ENCODE measurements at regions not wholly inside any gene's neighbourhood (a gene's known extent, or its start where the extent isn't known, plus 50 kb on each side); places are given as distances from the start of the nearest gene placed in this dataset.

DNA sequence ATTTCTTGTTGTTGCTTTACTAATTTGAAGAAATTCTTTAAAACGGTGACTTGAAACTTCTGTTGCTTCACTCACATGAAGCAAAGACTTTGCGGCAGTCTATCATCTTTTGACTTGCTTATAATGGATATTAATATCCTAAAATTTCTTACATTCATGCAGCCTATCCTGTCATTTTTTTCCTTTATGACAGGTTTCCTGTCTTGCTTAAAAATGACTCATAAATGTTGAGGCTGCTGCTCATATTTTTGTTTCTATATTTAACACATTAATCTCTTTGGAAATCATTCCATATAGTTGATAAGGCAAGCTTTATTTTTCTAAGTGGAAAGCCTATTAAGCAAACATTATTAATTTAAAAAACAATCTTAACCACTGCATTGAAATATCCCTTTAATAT is 176.6 kb upstream of the GALNTL6 start:
- DNase-seq (ENCODE audit: low read depth in 2 of 2) = no peak

DNA sequence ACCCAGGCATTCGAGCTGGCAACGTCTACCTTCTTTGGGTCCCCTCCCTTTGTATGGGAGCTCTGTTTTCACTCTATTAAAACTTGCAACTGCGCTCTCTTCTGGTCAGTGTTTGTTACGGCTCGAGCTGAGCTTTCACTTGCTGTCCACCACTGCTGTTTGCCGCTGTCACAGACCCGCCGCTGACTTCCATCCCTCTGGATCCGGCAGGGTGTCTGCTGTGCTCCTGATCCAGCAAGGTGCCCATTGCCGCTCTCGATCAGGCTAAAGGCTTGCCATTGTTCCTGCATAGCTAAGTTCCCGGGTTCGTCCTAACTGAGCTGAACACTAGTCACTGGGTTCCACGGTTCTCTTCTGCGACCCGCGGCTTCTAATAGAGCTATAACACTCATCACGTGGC is 183.5 kb upstream of the GALNTL6 start:
- DNase-seq (ENCODE audit: low read depth in 2 of 2) = no peak

DNA sequence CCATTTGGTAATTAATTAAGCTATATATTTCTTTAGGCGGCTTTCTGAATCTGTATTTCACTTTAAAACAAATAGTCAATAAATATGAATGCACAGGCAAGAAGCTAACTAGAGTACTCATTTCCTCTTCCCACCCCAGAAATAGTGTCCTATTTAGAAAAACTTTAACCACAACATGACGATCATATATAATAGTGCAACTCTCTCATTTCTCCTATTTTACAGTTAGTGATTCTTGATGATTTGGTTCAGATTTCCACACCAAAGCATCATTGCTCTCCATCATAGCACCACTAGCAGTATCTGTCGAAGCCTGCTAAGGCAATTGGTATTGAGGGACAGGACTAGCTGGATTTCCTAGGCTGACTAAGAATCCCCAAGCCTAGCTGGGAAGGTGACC is 184.0 kb upstream of the GALNTL6 start:
- DNase-seq (ENCODE audit: low read depth in 2 of 2) = no peak

DNA sequence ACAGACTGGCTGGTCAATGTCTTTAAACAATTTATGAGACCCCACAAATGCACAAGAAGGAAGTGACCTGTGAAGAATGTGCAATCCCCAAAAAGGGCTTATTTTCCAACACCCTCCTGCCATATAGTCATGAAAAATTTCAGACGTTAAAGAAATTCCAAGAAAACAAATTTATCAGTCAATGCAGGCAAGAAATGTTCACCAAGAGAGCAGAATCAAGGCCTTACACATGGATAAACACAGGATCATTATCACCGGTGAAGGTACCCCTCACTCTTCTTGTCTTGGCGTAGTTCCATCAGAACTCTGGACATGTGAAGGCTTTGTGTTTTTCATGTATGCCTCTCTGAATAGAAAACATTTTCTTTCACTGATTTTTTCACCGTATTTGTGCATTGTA is 186.7 kb upstream of the GALNTL6 start:
- no peak for DNase-seq (ENCODE audit: low read depth in 2 of 2)

DNA sequence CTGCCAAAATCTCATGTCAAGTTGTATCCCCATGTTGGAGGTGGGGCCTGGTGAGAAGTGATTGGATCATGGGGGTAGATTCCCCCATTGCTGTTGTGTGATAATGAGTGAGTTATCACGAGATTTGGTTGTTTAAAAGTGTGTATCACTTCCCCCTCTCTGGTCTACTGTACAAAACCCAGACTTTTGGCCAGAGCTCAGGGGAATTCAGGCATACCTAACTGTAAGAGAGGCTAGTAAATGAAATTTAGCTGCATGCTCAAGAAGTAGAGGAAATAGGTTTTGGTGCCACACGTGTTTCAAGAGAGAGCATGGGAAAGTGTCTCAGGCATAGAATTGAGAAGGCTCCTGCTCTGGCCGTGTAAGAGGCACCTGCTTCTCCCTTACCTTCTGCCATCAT is 190.5 kb upstream of the GALNTL6 start:
- no peak for DNase-seq (ENCODE audit: low read depth in 2 of 2)

DNA sequence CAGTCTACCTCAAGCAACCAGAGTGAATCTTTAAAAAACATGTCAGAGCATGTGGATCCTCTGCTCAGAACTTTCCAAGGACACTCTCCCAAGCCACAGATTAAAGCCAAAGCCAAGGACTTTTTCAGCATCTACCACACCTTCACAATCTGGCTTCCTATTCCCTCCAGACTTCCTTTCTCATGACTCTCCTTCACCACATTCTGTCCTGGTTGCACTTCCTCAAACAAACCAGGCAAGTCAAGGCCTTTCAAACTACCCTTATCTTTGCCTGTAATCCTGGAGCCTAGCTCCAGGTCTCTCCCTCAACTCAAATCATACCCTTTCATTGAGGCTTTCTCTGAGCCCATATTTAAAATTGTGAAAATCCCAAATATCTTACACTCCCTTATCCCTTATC is 191.6 kb upstream of the GALNTL6 start:
- DNase-seq (ENCODE audit: low read depth in 2 of 2) = no peak

DNA sequence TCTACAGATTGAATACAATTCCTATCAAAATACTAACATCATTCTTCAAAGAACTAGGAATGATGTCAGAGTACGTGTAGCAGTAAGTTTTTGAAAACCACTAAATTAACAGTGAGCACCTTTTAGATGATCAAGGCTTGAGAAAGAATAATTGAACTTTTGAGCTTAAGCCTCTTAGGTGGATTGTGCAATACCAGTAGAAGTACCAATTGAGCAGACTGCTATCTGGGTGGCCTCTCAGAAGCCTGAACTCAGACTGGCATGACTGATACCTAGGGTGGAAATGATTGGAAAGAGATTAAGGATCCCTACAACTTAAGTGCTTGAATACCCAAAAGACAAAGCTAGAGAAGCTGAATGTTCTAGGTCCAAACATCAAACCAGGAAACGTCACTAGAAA is 200.3 kb upstream of the GALNTL6 start:
- no peak for DNase-seq (ENCODE audit: low read depth in 2 of 2)

DNA sequence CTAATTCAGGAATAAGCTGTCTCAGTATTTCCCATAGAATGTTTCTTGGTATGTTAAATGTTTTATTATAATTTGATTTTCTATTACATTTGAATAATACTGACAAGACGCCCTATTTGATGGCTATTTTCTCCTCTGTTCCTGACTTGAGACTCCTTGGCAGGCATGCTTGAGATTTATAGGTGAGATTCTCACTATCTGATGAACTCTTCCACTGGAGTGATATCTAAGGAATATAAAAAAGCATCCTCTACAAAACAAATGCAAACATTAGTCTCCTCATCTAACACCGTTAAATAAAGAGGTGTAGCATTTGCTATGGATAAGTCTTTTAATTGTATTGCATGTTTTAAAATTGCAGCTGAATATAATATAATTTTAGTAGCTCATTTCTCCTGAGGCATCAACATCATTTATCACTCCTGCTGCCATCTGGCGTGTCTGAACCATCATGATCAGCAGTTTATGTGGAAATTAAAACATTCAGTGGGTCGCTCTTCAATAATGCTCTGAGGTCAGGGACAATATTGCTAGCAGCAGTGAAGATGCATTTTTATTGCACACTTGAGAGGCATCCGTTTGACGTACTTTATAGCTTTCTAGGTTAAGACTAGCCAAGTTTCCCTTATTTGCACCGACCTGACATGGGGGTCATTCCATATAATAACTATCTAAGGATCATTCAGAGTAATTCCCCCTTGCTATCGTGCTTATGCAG is 210.4 kb upstream of the GALNTL6 start:
- DNase-seq (ENCODE audit: low read depth in 2 of 2) = no peak

DNA sequence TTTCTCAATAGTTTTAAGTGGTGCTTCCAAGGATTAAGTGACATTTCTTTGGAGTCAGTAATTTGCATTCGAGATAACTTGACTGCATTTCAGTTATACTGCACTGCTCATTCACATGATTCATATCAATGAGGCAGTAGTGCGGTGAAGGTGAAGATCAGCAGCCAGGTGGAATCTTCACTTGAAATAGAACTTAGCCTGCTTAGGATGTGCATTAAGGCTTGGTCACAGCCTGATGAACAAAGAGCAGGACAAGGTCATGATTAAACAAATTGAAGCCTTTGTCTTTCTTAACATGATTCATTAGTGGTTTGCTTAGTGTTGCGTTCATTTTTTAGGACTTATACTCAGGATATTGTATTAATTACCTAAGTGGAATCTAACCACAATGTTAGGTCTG is 212.1 kb upstream of the GALNTL6 start:
- no peak for DNase-seq (ENCODE audit: low read depth in 2 of 2)

DNA sequence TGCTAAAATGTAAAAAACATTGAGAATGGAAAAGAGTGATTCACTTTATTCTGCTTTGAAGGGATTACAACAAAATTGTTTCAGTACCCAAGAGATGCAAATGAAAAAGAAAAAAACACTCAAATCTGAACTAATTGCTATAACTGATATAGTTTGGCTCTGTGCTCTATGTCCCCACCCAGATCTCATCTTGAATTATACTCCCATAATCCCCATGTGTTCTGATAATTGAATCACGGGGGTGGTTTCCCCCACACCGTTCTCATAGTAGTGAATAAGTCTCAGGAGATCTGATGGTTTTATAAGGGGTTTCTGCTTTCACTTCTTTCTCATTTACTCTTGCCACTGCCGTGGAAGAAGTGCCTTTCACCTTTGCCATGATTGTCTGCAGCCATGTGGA is 213.6 kb upstream of the GALNTL6 start:
- DNase-seq (ENCODE audit: low read depth in 2 of 2) = no peak

DNA sequence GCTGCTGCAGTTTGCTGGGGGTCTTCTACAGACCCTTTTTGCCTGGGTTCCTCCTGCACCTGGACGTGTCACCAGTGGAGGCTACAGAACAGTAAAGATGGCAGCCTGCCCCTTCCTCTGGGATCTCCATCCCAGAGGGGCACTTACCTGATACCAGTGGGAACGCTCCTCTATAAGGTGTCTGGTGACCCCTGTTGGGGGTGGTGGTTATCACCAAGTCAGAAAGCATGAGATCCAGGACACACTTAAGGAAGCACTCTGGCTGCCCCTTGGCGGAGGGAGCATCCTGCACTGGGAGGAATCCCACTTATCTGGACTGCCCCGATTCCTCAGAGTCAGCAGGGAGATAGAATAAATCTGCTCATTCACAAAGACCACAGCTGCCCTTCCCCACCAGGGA is 218.9 kb upstream of the GALNTL6 start:
- DNase-seq (ENCODE audit: low read depth in 2 of 2) = no peak

DNA sequence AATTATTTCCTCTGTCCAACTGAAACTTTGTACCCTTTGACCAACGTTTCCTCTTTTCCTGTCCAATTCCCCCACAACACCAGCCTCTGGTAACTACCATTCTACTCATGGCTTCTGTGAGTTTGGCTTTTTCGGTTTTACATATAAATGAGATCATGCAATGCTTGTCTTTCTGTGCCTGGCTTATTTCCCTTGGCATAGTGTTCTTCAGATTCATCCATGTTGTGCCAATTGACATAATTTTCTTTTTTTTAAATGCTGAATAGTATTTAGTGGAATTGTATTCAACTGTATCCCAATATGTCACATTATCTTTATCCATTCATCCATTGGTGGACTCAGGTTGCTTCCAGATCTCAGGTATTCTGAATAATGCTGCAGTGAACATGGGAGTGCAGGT is 222.5 kb upstream of the GALNTL6 start:
- no peak for DNase-seq (ENCODE audit: low read depth in 2 of 2)

DNA sequence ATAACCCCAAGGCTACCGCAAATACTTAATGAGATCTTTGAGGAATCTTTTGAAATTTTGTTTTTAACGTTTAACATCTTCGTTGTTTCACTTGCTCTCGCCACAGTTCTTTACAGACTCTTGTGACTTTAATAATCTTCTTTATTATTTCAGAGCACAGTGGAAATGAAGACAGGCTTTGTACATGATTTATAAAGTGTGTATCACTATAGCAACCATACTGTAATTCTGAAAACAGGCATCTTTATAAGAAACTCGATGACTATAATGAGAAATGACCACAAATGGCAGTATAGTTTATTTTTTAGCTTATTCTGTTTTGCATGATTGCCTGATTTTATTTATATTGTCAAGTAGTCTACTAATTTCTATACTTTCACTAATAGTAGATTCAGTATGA is 224.4 kb upstream of the GALNTL6 start:
- no peak for DNase-seq (ENCODE audit: low read depth in 2 of 2)

DNA sequence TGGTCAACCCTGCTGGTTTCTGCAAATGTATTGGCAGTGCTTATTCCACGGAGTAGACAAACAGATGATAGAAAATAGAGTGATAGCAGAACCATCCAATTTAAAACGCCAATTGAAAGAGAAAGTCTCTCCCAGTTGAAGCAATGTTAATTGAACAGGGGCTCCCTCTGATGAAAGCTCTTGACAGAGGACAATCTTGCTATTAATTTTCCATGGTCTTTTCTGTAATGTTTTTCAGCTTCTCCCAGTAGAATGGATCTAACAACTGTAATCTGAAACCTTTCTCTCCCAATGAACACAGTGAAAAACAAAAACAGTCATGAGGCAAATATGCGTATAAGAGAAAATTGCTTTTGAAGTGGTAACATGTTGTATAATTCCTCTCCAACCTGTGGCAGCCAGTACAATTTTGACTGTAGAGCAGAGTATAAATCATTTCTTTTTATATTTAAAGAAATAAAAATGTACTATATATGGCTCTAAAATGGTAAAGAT is 225.1 kb upstream of the GALNTL6 start:
- DNase-seq (ENCODE audit: low read depth in 2 of 2) = no peak

DNA sequence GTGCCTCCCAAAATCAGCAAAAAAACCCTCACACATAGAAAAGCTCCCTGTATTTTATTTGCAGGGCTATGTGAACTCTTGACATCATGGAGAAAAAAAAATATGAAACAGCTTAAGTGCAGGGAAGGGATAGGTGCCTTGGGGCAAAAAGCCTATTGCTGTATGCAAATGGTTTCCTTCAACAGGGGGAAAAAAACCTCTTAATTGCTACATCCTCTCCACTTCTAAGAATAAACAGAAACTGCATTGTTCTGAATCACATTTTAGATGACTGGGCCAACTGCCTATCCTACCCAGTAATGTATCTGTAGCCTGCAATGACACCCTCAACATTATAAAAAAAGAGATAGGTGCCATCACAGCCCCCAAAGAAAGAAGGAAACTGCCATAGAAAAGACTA is 229.4 kb upstream of the GALNTL6 start:
- DNase-seq (ENCODE audit: low read depth in 2 of 2) = no peak

DNA sequence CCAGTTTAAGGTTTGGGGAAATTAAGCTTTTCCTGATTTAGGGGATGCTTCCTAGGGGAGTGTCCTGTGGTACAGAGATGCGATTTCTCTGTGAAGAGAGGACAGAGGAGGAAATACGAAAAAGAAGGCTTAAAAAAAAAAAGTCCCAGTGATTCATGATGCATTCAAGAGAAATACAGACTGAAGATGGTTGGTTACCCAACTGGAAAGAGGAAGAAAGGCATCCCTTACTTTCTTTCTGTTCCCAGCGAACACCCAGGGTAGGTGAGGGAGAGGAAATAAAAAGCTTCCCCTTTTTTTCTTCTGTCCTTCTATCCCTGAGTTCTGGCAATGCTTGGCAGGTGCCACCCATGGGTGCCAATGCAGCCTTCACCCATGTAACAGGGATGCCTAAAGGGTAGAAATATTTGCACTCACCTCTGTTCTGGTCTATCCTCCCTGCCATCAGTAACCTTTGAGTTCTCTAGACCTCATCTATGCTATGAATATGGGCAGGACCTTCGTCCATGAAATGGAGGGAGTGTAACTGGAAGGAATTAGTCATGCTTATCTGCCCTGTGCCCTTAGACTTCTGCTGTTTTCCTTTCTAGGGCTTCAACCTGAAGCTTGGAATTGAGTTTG is 230.1 kb upstream of the GALNTL6 start:
- DNase-seq (ENCODE audit: low read depth in 2 of 2) = no peak

DNA sequence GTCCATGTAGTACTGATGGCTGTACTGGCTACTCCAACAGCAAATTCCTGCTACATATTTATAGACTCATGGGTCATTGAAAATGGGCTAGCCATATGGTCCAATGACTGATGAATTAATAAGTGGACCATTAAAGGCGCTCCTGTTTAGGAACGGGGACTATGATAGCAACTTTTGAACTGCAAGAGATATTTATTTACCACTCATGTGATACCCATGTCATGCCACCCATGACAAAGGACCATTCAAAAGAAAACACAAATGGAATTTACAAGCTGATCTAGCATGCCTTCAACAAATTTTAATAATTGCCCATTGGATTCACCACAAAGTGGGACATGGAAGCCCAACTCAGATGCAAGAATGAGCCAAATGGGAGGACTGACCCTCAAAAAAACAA is 240.0 kb upstream of the GALNTL6 start:
- DNase-seq (ENCODE audit: low read depth in 2 of 2) = no peak

DNA sequence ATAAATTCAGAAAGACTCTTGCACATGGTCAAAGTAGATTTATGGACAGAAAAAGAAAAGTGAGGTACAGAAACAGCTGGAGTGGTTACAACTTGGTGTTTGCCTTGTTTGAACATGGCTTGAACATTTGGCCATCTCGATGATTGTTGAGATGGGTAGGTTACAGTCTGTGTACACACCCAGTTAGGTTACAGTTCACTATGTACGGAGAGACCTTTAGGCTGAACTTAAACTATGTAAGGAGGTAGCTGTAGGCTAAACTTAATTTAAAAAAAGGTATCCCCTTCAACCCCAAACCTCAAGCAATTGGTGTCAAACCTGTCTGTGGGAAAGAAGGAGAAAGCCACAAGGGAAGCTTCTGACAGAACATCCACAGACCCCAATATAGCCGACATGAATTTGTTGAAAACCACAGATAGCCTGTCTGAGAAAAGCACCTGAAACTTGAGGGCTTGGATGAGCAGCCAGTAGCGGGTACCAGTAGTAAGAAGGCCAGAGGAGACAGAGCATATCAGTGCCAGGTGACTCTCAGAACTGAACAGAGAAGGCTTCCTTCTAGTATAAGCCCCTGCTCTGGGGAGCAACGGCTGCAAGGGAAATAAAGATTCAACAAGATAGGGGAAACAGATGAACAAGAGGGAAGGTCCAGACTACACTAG is 247.9 kb upstream of the GALNTL6 start:
- DNase-seq (ENCODE audit: low read depth in 2 of 2) = no peak

DNA sequence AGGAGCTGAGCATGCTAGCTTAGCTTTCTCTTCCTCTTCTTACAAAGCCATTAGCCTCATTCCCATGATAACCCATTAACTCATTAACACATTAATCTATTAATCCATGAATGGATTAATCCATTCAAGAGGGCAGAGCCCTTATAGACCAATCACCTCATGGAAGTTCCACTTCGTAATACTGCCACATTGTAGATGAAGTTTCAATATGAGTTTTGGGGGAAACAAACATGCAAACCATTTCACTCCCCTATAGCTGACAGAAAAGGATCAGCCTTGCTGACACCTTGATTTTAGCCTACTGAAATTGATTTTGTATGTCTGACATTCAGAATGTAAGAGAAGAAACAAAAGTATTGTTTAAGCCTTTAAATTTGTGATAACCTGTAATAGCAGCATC is 251.8 kb upstream of the GALNTL6 start:
- DNase-seq (ENCODE audit: low read depth in 2 of 2) = no peak

DNA sequence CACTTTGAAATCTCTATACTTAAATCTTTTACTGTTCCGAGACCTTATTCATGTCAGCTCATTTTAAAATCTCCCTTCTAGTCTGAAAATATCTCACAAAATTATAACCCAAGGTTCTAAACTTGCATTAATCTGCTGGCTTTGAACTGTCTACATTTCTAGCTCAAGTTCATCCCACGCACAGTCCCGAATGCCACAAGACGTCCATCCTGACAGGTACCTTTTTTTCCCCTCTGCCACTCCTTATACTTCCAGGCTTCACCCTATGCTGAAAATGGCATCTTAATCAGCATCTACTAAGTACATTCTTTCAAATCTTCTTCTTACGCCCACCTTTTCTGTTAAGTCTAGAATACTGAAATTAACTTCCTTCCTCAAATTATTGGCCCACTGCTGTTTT is 259.2 kb upstream of the GALNTL6 start:
- DNase-seq (ENCODE audit: low read depth in 2 of 2) = no peak

DNA sequence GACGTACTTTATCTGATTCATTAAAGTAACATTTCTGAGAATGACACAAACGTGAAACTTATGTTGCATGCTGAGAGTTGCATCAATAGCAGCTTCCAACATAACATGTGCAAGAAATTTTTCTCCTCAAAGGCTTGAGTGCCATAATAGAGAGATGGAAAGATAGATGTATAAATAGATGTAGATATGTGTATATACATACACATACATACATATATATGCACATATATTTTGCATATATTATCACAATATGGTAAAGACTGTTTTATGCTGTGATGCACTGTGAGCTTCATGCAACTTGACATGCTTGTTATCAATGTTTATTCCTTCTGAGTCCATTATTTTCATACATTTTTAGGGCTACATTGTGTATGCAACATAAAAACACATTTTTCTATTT is 270.6 kb upstream of the GALNTL6 start:
- DNase-seq (ENCODE audit: low read depth in 2 of 2) = no peak

DNA sequence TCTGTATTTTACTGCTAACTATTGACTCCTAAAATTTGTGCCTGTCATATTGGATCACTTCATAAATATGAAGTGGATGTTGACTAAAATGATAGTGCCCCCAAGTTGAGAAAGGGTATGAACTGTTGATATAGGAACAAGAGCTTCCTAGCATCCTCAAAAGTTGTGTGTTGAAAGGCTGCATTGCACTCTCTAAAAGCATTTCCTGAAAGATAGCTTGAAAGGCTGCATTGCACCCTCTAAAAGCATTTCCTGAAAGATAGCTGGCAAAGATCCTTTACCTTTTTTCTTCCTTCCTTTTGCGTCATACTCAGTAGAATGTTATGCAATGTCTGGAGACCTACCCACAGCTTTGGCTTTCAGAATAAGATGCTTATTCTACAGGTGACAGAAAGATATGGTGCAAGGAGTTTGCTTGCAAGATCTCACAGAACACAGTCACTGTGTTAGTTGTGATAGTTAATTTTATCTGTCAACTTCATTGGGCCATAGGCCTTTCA is 274.6 kb upstream of the GALNTL6 start:
- no peak for DNase-seq (ENCODE audit: low read depth in 2 of 2)

DNA sequence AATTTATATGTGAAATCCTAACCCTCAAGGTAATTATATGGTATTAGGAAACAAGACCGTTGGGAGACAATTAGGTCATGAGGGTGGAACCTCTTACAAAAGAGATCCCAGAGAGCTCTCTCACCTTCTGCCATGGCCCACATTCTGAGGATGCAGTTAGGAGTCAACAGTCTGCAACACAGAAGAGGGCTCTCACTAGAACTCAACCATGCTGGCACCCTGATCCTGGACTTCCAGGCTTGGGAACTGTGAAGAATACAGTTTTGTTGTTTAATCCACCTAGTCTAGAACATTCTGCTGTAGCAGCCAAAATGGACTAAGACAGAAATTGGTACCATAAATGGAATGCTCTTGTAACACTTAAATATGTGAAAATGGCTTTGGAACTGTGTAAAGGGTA is 278.8 kb upstream of the GALNTL6 start:
- no peak for DNase-seq (ENCODE audit: low read depth in 2 of 2)
